Neural cell (in vitro differentiated cells): ENCODE measurements at regions not wholly inside any gene's neighbourhood (a gene's known extent, or its start where the extent isn't known, plus 50 kb on each side); places are given as distances from the start of the nearest gene placed in this dataset.

Experiments used
- H2AFZ ChIP-seq: fragments of 200-600, 300-800 bp; sonication (generic), shearing (Covaris generic); 2 replicates; pipeline ENCODE4 v1.6.0; 2014; ENCODE audit warnings: low read depth, mild to moderate bottlenecking, antibody characterized with exemption, low read length, moderate library complexity
- H3F3A ChIP-seq: fragments of 200-600 bp; shearing (Covaris generic); 2 replicates; pipeline ENCODE4 v1.6.1; 2016; ENCODE audit warnings: mild to moderate bottlenecking, moderate library complexity, mixed read lengths, antibody characterized with exemption, low read length; ENCODE audit not compliant: insufficient read depth, poor library complexity, severe bottlenecking
- H3K27ac ChIP-seq: fragments of 200-600, 300-800 bp; sonication (generic), shearing (Covaris generic); 2 replicates; pipeline ENCODE4 v1.5.1; 2014; ENCODE audit warnings: mild to moderate bottlenecking, low read length, moderate library complexity
- H3K27me3 ChIP-seq: fragments of 300-800, 200-600 bp; sonication (generic), shearing (Covaris generic); 2 replicates; pipeline ENCODE4 v1.6.0; 2014; ENCODE audit warnings: mild to moderate bottlenecking, low read depth, low read length, moderate library complexity; ENCODE audit not compliant: insufficient read depth
- H3K36me3 ChIP-seq: fragments of 300-800, 200-600 bp; sonication (generic), shearing (Covaris generic); 2 replicates; pipeline ENCODE4 v1.5.1; 2014; ENCODE audit warnings: mild to moderate bottlenecking, antibody characterized with exemption, low read length, moderate library complexity; ENCODE audit not compliant: insufficient read depth
- H3K4me2 ChIP-seq: fragments of 300-800, 200-600 bp; sonication (generic), shearing (Covaris generic); 2 replicates; pipeline ENCODE4 v1.6.0; 2014; ENCODE audit warnings: mild to moderate bottlenecking, low read length
- H3K4me3 ChIP-seq: fragments of 300-800, 200-600 bp; sonication (generic), shearing (Covaris generic); 2 replicates; pipeline ENCODE4 v1.5.1; 2014; ENCODE audit warnings: mild to moderate bottlenecking, low read length, moderate library complexity
- H3K79me2 ChIP-seq: fragments of 200-600 bp; shearing (Covaris generic); replicated peaks from 2 replicates; pipeline ENCODE4 v1.6.0; 2014; ENCODE audit warnings: mild to moderate bottlenecking, low read length, moderate library complexity; ENCODE audit not compliant: insufficient read depth
- H3K9ac ChIP-seq: fragments of 300-800, 200-600 bp; sonication (generic), shearing (Covaris generic); 2 replicates; pipeline ENCODE4 v1.6.1; 2016; ENCODE audit warnings: mild to moderate bottlenecking, low read length, mixed read lengths
- H3K9me2 ChIP-seq: fragments of 200-600 bp; shearing (Covaris generic); 2 replicates; pipeline ENCODE4 v1.6.1; 2016; ENCODE audit warnings: mild to moderate bottlenecking, low read length, mixed read lengths; ENCODE audit not compliant: insufficient read depth
- H3K9me3 ChIP-seq: fragments of 200-600, 300-800 bp; sonication (generic), shearing (Covaris generic); 2 replicates; pipeline ENCODE4 v1.6.1; 2016; ENCODE audit warnings: mild to moderate bottlenecking, mixed run types, low read length, moderate library complexity, mixed read lengths
- H4K20me1 ChIP-seq: fragments of 200-600 bp; shearing (Covaris generic); 2 replicates; pipeline ENCODE4 v1.6.1; 2016; ENCODE audit warnings: mild to moderate bottlenecking, mixed run types; ENCODE audit not compliant: insufficient read depth
- CTCF ChIP-seq: fragments of 450-650 bp; IDR thresholded peaks from 2 replicates; pipeline ENCODE4 v1.5.1; 2014; ENCODE audit warnings: antibody characterized with exemption, mild to moderate bottlenecking, moderate library complexity; ENCODE audit not compliant: poor library complexity, severe bottlenecking
- EP300 ChIP-seq: fragments of 450-650 bp; conservative IDR thresholded peaks from 2 replicates; pipeline ENCODE4 v1.6.1; 2014; ENCODE audit warnings: antibody characterized with exemption, mild to moderate bottlenecking, moderate library complexity; ENCODE audit not compliant: poor library complexity, severe bottlenecking
- EZH2 ChIP-seq: fragments of 200-600, 300-800 bp; shearing (Covaris generic), sonication (generic); IDR thresholded peaks from 2 replicates; pipeline ENCODE4 v1.6.1; 2014; ENCODE audit warnings: antibody characterized with exemption, low read length, borderline replicate concordance, mild to moderate bottlenecking; ENCODE audit not compliant: insufficient read depth, poor library complexity, severe bottlenecking
- MXI1 ChIP-seq: fragments of 450-650 bp; conservative IDR thresholded peaks from 2 replicates; pipeline ENCODE4 v1.6.1; 2014; ENCODE audit warnings: antibody characterized with exemption, mild to moderate bottlenecking; ENCODE audit not compliant: poor library complexity, severe bottlenecking
- POLR2AphosphoS5 ChIP-seq: IDR thresholded peaks from 2 replicates; pipeline ENCODE4 v1.6.1; 2012
- RAD21 ChIP-seq: fragments of 450-650 bp; conservative IDR thresholded peaks from 2 replicates; pipeline ENCODE4 v1.6.1; 2014; ENCODE audit warnings: antibody characterized with exemption, mild to moderate bottlenecking, moderate library complexity
- REST ChIP-seq: IDR thresholded peaks from 2 replicates; pipeline ENCODE4 v1.6.1; 2012; ENCODE audit warnings: borderline replicate concordance
- SMC3 ChIP-seq: fragments of 450-650 bp; conservative IDR thresholded peaks from 2 replicates; pipeline ENCODE4 v1.6.1; 2014; ENCODE audit warnings: antibody characterized with exemption, mild to moderate bottlenecking, moderate library complexity; ENCODE audit not compliant: poor library complexity
- TAF1 ChIP-seq: IDR thresholded peaks from 2 replicates; pipeline ENCODE4 v1.6.1; 2012; ENCODE audit warnings: low read depth

GRCh38 chr5:109920736-109921135 lies 231.0 kb downstream of the MAN2A1 start:
- H4K20me1 ChIP-seq, result no peaks in the 10 kb centered on the region
- no peaks in the 10 kb centered on the region for H3K9me2 ChIP-seq
- H3K27ac ChIP-seq, result no peak overlapping the region
- H3K36me3 ChIP-seq, result no peaks in the 10 kb centered on the region
- H3K4me2 ChIP-seq, result no peak overlapping the region
- H3F3A ChIP-seq, result no peaks in the 10 kb centered on the region
- H3K27me3 ChIP-seq, result no peaks in the 10 kb centered on the region
- no peaks in the 10 kb centered on the region for H3K79me2 ChIP-seq
- H3K9me3 ChIP-seq, result no peaks in the 10 kb centered on the region
- H3K4me3 ChIP-seq, result no peak overlapping the region
- no peak overlapping the region for H3K9ac ChIP-seq
- no peak for TF ChIP-seq MXI1
- TF ChIP-seq CTCF, result no peak
- TF ChIP-seq EZH2, result no peak
- TF ChIP-seq EP300, result no peak
- no peak for TF ChIP-seq REST
- TF ChIP-seq SMC3, result no peak
- no peak for TF ChIP-seq TAF1
- no peak for TF ChIP-seq RAD21
- TF ChIP-seq POLR2AphosphoS5, result no peak
- no peak overlapping the region for H2AFZ ChIP-seq

- no peaks in the 10 kb centered on the region for H3K36me3 ChIP-seq
- H3K9me2 ChIP-seq, result no peaks in the 10 kb centered on the region
- H3F3A ChIP-seq, result no peaks in the 10 kb centered on the region
- no peak for TF ChIP-seq CTCF
- no peak for TF ChIP-seq SMC3
- TF ChIP-seq MXI1, result no peak
- TF ChIP-seq POLR2AphosphoS5, result no peak
- TF ChIP-seq EP300, result no peak
- TF ChIP-seq REST, result no peak
- no peak for TF ChIP-seq EZH2
- no peak for TF ChIP-seq TAF1
- TF ChIP-seq RAD21, result no peak
- H2AFZ ChIP-seq, result no peak overlapping the region
- no peaks in the 10 kb centered on the region for H3K79me2 ChIP-seq
- no peak overlapping the region for H3K4me2 ChIP-seq
- H3K27me3 ChIP-seq, result no peaks in the 10 kb centered on the region
- no peak overlapping the region for H3K9ac ChIP-seq
- no peaks in the 10 kb centered on the region for H4K20me1 ChIP-seq
- H3K4me3 ChIP-seq, result no peak overlapping the region
- no peak overlapping the region for H3K27ac ChIP-seq
- H3K9me3 ChIP-seq, result no peaks in the 10 kb centered on the region
These were observed 232.1 kb downstream of the MAN2A1 start for GRCh38 chr5:109921735-109922380.
